Ramos (cell line): ENCODE measurements at regions not wholly inside any gene's neighbourhood (a gene's known extent, or its start where the extent isn't known, plus 50 kb on each side); places are given as distances from the start of the nearest gene placed in this dataset.
"Not testable (repeated sequence)": the region's sequence is repeated elsewhere in the genome, so short reads cannot be mapped to it uniquely, and the experiment has no call there.

Experiments
- in situ Hi-C: fragments of 300-500 bp; cut with MboI; formaldehyde crosslinking; loops from one replicate; pipeline ENCODE4 v1.14.3; 2022; ENCODE audit warnings: low sequenced_read_pairs; ENCODE audit not compliant: unreplicated experiment

DNA sequence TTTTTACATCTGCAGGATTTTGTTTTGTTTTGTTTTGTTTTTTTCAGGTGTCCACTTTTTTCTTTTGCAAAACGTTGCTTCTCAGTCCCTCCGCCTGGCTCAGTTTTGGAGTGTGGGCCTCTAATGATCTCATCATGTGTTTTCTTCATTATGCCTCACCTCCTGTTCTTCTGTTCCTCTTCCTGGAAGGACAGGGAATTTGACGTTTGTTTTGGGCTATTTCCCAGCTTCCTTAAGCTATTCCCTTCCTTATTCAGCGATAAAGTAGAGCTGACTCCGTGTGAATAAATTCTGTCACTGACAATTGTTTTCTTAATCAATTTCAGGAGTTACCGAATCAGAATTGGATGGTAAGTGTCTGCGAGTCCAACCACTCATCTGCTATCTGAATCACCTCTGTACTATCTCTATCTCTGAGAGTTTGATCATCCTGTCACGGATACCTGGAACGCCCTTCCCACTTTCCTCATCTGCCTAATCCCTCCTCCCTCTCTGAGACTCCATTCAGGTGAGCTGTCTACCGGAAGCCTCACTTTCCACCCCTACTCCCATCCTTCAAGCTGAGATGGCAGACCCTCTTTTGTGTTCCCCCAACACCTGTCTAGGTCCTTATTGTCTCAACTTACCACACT, 218.4 kb downstream of the GATA3 start:
- in situ Hi-C loops = no loop called here

DNA sequence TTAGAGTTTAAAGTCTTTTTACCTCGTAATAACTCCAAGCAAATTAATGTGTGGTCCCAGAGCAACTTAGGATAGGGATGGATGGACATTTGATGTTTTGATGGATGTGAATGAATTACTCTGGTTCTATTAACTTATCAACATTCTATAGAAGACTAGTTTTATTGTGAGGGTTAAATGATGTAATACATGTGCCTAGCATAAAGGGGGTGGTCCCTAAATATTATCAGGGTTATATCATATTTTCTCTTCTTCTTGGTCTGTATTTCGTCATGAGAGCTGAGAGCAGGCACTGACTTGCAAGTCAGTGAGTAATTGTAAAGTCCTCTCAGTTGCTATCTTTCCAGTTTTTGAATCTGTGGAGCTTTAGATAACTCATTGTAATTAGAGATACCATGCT, 219.3 kb downstream of the GATA3 start:
- in situ Hi-C loops = no loop called here

DNA sequence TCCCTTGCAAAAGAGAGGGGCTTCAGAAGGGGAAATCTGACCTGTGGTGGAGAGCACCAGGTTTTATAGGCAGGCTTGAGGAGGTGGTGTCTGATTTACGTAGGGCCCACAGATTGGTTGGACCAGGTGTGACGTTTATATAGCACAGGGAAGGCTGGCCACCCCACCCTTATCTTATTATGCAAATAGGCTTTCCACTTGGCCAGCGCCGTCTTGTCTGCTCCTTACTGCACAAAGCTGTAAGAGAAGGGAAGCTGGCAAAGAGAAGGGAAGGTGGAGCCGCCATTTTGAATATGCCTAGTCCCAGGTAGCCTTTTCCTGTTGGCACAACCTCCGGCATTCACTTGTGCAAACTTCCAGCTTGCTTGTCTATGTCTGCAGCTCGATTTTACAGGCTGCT, 221.4 kb downstream of the GATA3 start:
- in situ Hi-C loops = no loop called here

DNA sequence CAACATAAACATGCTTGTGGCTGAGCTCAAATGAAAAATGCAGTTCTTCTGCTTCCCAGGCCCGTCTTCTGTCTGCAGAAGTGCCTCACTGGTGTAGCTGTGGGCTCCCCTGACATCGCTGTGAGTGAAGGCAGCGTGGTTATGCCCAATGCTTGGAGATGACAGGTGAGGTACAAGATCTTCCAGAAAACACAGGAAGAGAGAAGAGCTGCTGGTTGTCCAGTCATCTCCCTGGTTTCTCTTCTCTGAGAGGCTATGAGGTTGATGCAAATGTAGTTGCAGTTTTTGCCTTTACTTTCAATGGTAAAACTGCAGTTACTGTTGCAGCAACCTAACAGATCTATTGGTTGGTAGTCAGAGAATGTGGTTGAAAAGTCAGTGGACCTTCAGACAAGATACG, 223.6 kb downstream of the GATA3 start:
- in situ Hi-C loops = no loop called here

DNA sequence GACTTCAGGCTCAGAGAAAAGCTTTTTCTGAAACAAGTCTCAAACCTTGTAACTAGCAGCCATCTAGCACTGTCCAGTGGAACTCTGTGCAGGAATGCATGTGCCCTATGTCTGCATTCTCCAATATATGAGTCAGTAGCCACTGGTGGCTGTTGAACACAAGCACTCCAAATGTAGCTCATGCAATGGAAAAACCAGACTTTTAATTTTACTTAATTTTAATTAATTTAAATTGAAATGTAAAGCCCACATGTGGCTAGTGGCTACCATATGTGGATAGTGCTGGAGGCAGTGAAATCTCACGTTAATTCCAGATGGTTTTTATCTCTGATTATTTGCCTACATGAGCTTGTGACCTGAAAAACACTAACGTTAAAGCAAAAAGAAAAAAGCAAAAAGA, 225.1 kb downstream of the GATA3 start:
- in situ Hi-C loops = no loop called here

DNA sequence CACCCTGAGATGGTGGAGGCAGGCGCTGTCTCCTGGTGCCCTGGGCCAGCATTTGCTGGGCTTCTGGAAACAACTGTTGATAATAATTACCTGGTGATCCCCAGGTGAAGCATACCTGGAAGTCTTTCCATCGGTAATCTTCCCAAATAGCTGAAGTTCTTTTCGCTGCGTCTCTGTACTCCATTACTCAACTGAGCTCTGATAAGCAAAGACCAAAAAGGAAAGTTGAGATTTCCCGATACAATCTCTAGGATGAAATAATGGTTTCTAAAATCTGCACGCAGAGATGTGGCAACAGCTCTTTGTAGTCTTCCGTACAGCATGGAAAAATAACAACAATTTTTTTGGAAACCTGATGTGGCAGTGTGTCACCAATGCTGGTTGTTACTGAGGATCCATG, 226.5 kb downstream of the GATA3 start:
- in situ Hi-C loops = no loop called here

DNA sequence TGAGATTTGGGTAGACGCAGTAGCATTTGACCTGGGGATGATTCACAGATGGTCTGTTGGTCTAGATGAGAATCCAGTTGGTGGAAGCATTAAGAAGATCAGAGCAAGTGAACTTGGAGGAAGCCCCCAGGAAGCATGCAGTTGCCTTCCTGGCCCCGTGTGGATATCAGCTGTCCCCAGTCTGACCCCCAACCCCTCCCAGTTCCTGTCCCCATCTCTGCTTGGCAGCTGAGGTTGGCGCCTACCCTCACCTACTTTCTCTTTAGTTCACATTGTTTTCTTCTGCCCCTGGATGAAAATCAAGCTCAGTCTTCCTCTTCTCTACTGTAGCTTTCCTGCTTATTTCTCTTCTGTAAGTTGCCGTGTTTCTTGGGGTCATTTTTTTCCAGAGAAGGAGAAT, 227.9 kb downstream of the GATA3 start:
- in situ Hi-C loops = no loop called here

DNA sequence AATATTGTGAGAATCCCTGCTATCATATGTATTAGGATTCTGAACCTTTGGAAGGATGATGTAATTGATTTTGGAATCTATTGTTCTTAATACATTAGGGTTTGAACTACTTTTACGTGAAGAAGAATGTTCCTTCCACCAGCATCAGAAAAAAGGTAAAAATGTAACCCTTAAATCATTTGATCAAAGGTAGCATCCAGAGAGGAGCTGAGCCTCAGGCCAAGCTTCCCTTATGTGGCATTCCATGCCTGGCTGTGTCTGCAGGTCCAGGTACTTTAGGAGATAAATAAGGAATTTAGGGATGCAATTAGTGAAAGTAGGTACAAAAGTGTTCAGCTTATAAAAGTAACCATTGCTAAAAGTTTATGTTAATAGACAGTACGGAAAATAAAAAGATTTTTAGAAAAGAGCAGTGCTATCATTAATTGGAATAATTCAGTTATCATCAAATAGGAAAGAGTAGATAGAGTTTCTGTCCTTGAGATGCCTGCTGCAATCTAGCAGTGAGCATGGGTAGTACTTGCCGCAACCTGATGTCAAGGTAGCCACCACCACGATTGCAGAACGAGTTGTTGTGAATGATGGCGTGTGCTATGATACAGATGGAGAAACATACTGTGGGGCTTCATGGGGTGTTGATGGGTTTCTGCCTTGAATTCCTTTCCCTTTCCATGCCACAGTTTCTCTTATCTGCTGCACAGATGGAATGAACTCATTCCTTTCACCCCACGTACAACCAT, 228.8 kb downstream of the GATA3 start:
- in situ Hi-C loops = no loop called here

DNA sequence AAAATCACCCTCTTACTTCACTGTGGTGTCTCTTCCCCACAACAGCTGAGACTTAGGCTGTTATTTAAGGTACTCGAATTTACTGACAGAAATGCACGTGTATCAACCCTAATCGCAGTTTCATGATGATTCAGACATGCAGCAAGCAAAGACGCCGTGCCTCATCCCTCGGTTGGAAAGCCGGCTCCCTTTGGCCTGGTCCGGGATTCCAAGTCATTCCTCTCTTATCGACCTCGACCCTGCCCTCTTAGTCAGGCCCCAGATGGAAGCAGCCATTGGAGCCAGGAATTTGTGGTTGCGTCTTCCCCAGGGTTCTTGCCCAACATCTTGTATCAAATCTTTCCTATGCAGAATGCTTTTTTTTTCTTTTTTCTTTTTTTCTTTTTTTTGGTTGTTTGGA, 229.5 kb downstream of the GATA3 start:
- in situ Hi-C loops = no loop called here

DNA sequence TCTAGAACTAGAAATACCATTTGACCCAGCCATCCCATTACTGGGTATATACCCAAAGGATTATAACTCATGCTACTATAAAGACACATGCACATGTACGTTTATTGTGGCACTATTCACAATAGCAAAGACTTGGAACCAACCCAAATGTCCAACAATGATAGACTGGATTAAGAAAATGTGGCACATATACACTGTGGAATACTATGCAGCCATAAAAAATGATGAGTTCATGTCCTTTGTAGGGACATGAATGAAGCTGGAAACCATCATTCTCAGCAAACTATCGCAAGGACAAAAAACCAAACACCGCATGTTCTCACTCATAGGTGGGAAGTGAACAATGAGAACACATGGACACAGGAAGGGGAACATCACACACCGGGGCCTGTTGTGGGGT, 231.5 kb downstream of the GATA3 start:
- in situ Hi-C loops = not testable (repeated sequence)

DNA sequence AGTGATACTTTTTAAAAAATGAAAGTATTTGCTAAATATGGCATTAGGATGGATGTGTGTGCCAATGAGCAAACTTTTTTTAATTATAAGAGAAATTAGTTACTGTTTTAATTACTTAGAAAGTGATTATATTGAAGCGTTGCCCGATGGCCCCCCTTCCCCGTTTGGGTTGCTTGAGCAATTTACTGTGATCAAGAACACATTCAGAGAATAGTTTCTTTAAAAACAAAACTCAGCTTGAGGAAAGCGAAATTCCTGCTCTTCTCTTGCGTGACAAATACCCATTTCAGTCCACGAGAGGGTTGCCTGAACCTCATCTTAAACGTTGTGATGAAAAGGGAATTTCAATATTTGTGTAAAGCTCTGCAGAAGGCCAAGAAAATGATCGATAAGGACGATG, 234.1 kb downstream of the GATA3 start:
- in situ Hi-C loops = no loop called here

DNA sequence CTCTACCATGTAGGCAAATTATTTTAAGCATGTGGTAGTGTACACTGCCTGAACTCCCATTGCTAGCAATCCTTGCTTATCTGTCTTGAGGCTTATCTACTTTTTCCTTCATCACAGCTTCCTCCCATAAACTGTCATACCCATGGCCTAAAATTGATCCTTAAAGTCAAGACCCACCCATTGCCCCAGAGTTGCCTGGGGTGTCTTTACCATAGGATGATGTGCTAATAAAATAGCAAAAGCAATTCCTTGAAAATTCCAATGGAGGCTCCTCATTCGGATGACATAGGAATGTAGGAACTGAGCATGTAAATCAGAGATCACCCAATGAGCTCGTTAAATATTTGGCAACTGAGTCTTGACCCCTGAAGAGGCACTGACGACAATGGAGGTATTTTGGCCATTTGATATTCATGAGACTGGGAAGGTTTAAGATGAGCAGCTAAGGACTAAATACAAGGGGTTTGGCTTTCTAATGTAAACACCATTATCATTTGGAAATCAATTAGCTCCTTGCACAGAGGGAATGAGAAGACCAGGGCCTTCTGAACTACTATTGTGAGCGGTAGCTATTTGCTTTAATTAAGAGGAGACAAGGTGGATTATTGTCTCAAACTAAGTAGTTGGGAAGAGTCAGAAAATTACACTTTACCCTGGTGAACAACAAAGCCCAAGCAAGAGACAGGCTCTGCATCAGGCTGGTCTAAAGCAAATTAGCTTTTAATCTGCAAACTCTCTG, 234.9 kb downstream of the GATA3 start:
- in situ Hi-C loops = no loop called here

DNA sequence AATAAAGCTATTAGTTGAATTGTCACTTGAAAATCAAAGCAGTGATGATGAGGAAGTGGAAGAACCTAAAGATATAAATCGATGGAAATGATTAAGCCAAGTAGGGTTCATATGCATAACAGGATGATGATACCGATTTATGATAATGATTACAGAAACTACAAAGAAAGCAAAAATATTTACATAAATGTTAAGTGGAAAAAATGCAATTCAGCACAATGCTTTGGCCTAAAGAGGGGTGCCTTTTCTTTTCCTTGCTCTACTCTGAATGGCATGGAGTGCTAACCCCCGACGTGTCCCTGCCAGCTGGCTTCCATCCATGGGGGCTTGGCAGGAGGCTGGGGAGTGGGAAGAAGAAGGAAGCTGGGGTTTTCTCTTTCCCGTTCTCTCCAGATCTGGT, 240.3 kb downstream of the GATA3 start:
- in situ Hi-C loops = no loop called here

DNA sequence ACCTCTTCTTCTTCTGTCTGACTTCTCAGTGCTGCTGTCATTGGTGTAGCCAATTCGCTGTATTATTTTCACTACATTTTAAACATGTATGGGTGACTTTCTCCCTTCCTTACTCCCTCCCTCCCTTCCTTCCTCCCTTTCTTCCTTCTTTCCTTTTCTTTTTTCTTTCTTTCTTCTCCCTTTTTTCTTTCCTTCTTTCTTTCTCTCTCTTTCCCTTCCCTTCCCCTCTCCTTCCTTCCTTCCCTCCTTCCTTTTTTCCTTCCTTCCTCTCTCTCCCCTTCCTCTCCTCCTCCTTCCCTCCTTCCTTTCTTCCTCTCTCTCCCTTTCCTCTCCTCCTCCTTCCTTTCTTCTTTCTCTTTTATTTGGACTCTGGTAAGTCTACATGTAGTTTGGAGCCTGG, 240.8 kb downstream of the GATA3 start:
- in situ Hi-C loops = no loop called here

DNA sequence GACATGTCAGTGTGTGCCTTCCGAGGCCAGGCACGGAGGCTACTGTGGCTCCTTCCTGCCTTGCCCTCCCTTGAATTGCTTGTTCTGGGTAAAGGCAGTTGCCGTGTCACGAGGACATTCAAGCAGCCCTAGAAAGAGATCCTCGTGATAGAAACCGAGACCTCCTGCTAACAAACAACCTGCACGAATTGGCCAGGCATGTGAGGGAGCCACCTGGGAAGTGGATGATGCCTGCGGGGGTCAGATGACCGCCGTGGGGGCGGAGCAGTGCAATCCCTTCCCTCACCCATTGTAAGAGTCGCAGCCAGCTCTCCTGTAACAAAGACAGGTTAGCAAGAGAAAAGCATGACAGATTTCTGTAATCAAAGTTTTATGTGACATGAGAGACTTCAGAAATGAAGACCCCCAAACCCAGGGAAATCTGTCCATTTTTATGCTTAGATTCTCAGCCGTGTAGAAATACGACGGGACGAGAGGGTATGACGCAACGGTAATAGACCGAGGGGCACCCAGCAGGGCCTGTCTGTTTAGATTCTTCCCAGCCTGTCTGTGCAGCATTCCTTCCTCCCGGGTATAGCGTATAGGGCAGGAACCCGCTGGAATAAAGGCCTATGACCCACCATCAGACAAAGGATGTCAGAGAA, 241.7 kb downstream of the GATA3 start:
- in situ Hi-C loops = no loop called here

DNA sequence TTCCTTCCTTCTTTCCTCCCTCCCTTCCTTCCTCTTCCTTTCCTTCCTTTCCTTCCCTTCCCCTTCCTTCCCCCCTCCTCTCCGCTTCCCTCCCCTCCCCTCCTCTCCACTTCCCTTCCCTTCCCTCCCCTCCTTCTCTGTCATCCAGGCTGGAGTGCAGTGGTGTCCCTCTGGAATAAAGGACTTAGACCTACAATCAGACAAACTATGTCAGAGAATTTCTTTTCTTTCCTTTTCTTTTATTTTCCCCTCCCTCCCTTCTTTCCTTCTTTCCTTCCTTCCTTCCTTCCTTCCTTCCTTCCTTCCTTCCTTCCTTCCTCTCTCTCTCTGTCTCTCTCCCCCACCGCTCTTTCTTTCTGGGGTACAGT, 242.2 kb downstream of the GATA3 start:
- in situ Hi-C loops = no loop called here

DNA sequence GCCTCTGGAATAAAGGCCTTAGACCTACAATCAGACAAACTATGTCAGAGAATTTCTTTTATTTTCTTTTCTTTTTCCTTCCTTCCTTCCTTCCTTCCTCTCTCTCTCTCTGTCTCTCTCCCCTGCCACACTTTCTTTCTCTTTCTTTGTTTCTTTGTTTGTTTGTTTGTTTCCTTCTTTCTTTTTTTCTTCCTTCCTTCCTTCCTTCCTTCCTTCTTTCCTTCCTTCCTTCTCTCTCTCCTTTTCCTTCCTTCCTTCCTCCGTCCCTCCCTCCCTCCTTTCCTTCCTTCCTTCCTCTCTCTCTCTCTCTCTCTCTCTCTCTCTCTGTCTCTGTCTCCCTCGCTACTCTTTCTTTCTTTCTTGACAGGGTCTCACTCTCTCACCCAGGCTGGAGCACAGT, 242.6 kb downstream of the GATA3 start:
- in situ Hi-C loops = no loop called here

DNA sequence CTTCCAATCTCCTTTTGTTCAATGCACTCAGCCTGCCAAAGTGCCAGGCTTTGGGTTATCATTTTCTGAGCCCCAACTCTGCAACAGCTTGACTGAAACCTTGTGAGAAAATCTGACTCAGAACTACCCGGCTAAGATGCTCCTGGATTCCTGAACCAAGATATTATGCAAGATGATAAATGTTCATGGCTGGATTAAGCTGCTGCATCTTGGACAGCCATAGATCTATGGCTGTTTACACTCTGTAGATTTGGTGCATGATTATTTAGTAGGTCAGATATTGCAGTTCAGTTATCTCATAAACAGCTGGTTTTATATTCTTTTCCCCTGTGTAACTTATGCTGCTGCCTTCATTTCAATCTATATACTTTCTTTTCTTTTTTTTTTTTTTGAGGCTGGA, 243.5 kb downstream of the GATA3 start:
- in situ Hi-C loops = no loop called here

DNA sequence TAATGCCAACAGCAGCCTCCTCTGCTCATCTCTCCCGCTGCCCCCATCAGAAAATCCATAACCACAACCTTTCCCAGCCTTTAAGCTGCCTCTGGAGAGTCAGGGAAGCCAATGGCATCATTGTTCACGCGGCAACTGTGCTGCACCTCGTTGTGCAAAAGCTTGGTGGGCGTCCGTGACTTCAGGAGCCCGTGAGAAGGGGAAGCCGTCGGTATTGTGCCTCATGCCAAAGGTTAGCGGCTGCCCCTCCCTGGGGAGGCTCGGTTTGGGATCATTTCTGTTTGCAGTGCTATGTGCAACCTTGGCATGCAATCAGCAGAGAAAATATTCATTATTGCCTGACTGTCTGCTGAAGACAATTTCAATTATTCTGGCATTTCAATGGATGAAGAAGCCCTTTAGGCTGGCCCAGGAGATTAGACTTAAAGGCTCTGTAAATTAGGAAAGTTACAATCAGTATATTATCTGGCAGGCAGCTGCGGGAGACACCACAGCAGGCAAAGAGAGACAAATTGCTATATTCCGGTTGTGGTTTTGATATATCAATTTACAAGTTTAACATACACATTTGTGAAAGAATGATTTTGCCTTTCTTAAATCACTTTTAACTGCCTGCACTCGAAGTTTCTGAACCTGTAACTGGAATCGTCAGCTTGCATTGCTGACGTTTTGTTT, 244.5 kb downstream of the GATA3 start:
- in situ Hi-C loops = no loop called here

DNA sequence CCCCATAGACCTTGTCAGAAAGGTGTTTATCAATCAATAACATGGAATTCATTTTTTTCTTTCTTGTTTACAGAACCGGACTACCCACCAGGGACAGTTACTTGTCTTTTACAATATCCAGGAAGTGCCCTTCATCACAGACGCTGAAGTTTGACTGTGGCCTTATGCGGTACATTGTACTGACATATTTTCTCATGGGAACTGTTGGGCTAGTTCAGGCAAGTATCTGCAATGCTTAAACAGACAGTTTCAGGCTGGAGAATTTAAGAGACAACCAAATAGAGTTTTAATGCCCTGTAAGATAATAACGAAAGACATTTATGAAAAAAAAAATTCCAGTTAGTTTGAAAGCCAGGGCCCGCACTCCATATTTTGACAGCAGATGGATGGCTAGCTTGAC, 246.4 kb downstream of the GATA3 start:
- in situ Hi-C loops = no loop called here

DNA sequence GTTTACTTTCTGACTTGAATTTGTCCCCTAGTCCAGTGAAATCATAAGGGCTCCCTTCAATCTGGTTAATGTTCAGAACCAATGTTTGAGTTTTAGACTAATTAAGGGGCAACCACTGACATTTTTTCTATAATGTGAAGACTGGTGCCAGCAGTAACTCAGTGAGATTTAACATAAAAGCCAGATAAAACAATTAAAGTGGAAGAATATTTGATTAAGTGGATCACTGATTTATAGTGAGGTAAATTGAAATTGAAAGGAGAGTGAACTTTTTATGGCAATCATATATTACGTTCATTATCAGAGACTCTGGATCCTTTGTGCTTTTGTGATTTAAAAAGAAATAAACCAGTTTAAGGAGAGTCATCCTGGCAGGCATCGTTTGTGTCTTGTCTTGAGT, 246.8 kb downstream of the GATA3 start:
- in situ Hi-C loops = no loop called here
